ENCODE measurements at regions not wholly inside any gene's neighbourhood (a gene's known extent, or its start where the extent isn't known, plus 50 kb on each side); places are given as distances from the start of the nearest gene placed in this dataset.

DNA sequence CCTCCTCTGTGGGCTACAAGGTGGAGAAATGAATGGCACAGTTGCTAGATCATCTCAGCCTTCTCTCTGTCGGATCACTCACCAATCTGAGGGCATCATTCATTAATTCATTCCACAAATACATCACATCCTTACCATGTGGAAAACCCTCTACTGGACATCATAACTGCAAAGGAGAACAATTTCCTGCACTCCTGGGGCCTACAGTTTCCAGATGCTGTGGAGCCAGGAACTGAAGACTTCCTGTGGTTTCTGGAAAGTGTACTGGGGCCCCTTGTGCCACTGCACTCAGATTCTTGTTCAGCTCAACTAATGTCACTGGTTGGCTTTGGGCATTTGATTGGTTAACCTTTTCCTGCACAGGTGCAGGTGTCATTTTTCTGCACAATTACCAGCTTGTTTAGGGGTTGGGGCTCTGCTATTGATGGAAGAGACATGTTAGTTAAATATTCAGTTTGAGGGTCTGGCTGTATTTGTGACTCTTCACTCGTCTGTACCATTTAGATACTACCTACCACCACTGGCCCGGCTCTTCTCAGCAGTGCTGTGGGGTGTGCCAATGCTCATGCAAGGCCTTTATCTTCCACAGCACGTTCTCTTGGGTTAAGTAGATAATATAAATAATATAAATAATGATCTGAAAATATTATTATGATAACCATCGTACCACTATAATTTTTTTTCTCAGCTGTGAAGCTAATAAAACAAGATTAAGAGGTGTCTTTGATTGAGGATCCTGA is 427.3 kb downstream of the TSN start:
- Histone ChIP-seq H3K4me3 (ENCODE audit: low read length) (no peak overlapping the region), H3K27ac (ENCODE audit: low read length) (no peak overlapping the region), H3K36me3 (ENCODE audit: control insufficient read depth, insufficient read depth, low read length) (no peaks in the 10 kb centered on the region), H3K27me3 (ENCODE audit: control insufficient read depth, insufficient read depth, low read length) (no peaks in the 10 kb centered on the region), H3K4me1 (ENCODE audit: control insufficient read depth, insufficient read depth, low read length) (no peaks in the 10 kb centered on the region), H3K9me3 (ENCODE audit: control insufficient read depth, insufficient read depth, low read length) (no peaks in the 10 kb centered on the region)
- Mint-ChIP-seq H3K4me1 (peaks cover 0 to 4% of the 10 kb centered on the region in 2 donors), H3K9me3 (peaks cover 0 to 3% of the 10 kb centered on the region in 2 donors), H3K27me3 (ENCODE audit: low read depth in 2 of 2) (no peaks in the 10 kb centered on the region), H3K4me3 (no peak overlapping the region), H3K36me3 (no peaks in the 10 kb centered on the region), H3K27ac (no peak overlapping the region)
- intact Hi-C loops (cut with micrococcal nuclease), result no loop called here
- 14% methylated on average over 1 of the region's 5 CpGs for WGBS (ENCODE audit: insufficient coverage)
- ATAC-seq (no peak), DNase-seq (no peak)
- TF ChIP-seq, protein P1, sequence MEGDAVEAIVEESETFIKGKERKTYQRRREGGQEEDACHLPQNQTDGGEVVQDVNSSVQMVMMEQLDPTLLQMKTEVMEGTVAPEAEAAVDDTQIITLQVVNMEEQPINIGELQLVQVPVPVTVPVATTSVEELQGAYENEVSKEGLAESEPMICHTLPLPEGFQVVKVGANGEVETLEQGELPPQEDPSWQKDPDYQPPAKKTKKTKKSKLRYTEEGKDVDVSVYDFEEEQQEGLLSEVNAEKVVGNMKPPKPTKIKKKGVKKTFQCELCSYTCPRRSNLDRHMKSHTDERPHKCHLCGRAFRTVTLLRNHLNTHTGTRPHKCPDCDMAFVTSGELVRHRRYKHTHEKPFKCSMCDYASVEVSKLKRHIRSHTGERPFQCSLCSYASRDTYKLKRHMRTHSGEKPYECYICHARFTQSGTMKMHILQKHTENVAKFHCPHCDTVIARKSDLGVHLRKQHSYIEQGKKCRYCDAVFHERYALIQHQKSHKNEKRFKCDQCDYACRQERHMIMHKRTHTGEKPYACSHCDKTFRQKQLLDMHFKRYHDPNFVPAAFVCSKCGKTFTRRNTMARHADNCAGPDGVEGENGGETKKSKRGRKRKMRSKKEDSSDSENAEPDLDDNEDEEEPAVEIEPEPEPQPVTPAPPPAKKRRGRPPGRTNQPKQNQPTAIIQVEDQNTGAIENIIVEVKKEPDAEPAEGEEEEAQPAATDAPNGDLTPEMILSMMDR (IDR thresholded peaks at IDR 0.05), result no peak

DNA sequence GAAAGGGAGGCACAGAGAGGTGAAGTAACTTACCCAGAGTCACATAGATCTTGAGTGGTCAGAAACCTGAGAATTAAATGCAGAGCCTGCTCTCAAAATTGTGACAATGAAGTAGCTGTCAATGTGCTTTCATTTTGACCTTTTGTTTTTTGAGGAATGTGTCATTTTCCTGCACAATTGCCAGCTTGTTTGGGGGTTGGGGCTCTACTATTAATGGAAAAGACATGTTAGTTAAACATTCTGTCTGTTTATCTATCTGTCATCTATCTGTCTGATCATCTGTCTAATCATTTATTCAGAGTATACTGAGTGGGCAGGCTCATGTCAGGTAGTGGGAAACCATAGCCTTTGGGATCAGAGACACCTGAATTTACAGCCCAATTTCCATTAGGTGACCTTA is 428.4 kb downstream of the TSN start:
- Histone ChIP-seq H3K27me3 (ENCODE audit: control insufficient read depth, insufficient read depth, low read length) (no peaks in the 10 kb centered on the region), H3K36me3 (ENCODE audit: control insufficient read depth, insufficient read depth, low read length) (no peaks in the 10 kb centered on the region), H3K9me3 (ENCODE audit: control insufficient read depth, insufficient read depth, low read length) (no peaks in the 10 kb centered on the region), H3K4me1 (ENCODE audit: control insufficient read depth, insufficient read depth, low read length) (no peaks in the 10 kb centered on the region), H3K27ac (ENCODE audit: low read length) (no peak overlapping the region), H3K4me3 (ENCODE audit: low read length) (no peak overlapping the region)
- intact Hi-C loops (cut with micrococcal nuclease), result no loop called here
- DNase-seq, result no peak
- no peak overlapping the region for H3K27ac Mint-ChIP-seq
- H3K4me3 Mint-ChIP-seq, result no peak overlapping the region
- H3K9me3 Mint-ChIP-seq, result peaks cover 0 to 3% of the 10 kb centered on the region in 2 donors
- ATAC-seq, result no peak
- peaks cover 0 to 3% of the 10 kb centered on the region in 2 donors for H3K27me3 Mint-ChIP-seq (ENCODE audit: low read depth in 2 of 2)
- H3K4me1 Mint-ChIP-seq, result peaks cover 0 to 3% of the 10 kb centered on the region in 2 donors
- no peaks in the 10 kb centered on the region for H3K36me3 Mint-ChIP-seq
- TF ChIP-seq, protein P1 (IDR thresholded peaks at IDR 0.05), result no peak

DNA sequence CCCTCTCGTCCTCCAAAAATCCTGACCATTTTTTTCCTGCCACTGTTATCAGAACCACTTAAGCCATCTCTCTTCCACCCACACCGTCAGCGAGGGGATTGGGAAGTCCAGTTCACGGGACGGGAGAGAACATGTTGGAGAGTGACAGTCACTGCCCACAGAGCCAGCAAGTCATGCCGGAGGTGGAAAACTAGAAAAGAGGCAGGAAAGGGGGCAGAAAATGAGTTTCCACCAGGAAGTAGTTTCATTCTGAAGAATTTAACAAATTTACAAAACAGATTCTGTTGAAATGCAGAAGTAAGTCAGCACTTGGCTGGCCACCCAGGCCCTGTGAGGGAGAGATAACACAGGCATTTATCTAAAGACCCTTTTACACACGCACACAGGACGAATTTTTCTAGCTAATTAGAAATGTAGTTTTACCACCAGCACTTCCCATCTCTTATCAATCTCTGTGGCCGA is 431.3 kb downstream of the TSN start:
- intact Hi-C loops (cut with micrococcal nuclease), result no loop called here
- WGBS (ENCODE audit: insufficient coverage), result 17% methylated on average over 9 of the region's 9 CpGs
- Histone ChIP-seq H3K27me3 (ENCODE audit: control insufficient read depth, insufficient read depth, low read length) (no peaks in the 10 kb centered on the region), H3K36me3 (ENCODE audit: control insufficient read depth, insufficient read depth, low read length) (no peaks in the 10 kb centered on the region), H3K4me3 (ENCODE audit: low read length) (no peak overlapping the region), H3K4me1 (ENCODE audit: control insufficient read depth, insufficient read depth, low read length) (no peaks in the 10 kb centered on the region), H3K9me3 (ENCODE audit: control insufficient read depth, insufficient read depth, low read length) (no peaks in the 10 kb centered on the region), H3K27ac (ENCODE audit: low read length) (no peak overlapping the region)
- TF ChIP-seq, protein P1 (IDR thresholded peaks at IDR 0.05), result no peak
- H3K27ac Mint-ChIP-seq, result no peak overlapping the region
- H3K36me3 Mint-ChIP-seq, result no peaks in the 10 kb centered on the region
- DNase-seq (no peak), ATAC-seq (no peak)
- H3K4me1 Mint-ChIP-seq, result no peaks in the 10 kb centered on the region
- H3K27me3 Mint-ChIP-seq (ENCODE audit: low read depth in 2 of 2), result peaks cover 0 to 3% of the 10 kb centered on the region in 2 donors
- H3K4me3 Mint-ChIP-seq, result no peak overlapping the region
- H3K9me3 Mint-ChIP-seq, result no peaks in the 10 kb centered on the region

DNA sequence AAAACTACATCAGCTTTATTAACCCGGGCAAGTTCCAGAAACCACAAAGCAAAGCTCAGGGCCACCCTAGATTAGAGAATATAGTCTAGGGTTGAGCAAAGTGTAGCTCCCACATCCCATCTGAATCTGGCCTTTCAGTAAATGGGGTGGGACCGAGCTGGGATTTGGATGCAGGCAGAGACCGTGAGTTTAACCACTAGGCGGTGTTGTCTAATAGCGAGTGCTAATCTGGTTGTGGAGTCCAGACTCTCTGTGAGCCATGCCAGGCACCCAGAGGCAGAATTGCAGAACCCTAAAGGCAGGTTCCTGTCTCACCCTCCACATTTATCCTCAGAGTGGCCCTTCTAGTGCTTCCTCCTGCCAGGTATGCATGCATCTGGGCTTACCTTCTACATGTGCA is 435.9 kb downstream of the TSN start:
- no peaks in the 10 kb centered on the region for H3K9me3 ChIP-seq (ENCODE audit: control insufficient read depth, insufficient read depth, low read length)
- no peaks in the 10 kb centered on the region for H3K9me3 Mint-ChIP-seq
- H3K4me1 ChIP-seq (ENCODE audit: control insufficient read depth, insufficient read depth, low read length), result no peaks in the 10 kb centered on the region
- peaks cover 0 to 3% of the 10 kb centered on the region in 2 donors for H3K27me3 Mint-ChIP-seq (ENCODE audit: low read depth in 2 of 2)
- no peak overlapping the region for H3K4me3 Mint-ChIP-seq
- no peaks in the 10 kb centered on the region for H3K4me1 Mint-ChIP-seq
- H3K27ac ChIP-seq (ENCODE audit: low read length), result no peak overlapping the region
- H3K36me3 ChIP-seq (ENCODE audit: control insufficient read depth, insufficient read depth, low read length), result no peaks in the 10 kb centered on the region
- no peaks in the 10 kb centered on the region for H3K27me3 ChIP-seq (ENCODE audit: control insufficient read depth, insufficient read depth, low read length)
- WGBS (ENCODE audit: insufficient coverage), result 58% methylated on average over 4 of the region's 5 CpGs
- no peak for DNase-seq
- no peaks in the 10 kb centered on the region for H3K36me3 Mint-ChIP-seq
- no peak overlapping the region for H3K4me3 ChIP-seq (ENCODE audit: low read length)
- peak in 1 of 3 donors; percentile 15 for ATAC-seq
- no peak overlapping the region for H3K27ac Mint-ChIP-seq
- TF ChIP-seq, protein P1 (IDR thresholded peaks at IDR 0.05), result no peak
- intact Hi-C loops (cut with micrococcal nuclease), result no loop called here

All from natural killer cell (primary cell).